ENCODE measurements at regions not wholly inside any gene's neighbourhood (a gene's known extent, or its start where the extent isn't known, plus 50 kb on each side); places are given as distances from the start of the nearest gene placed in this dataset.

- Mint-ChIP-seq H3K27ac (ENCODE audit: unreplicated experiment) (no peak overlapping the region), H3K9me3 (ENCODE audit: unreplicated experiment) (no peaks in the 10 kb centered on the region), H3K27me3 (ENCODE audit: unreplicated experiment) (no peaks in the 10 kb centered on the region), H3K36me3 (ENCODE audit: unreplicated experiment) (no peaks in the 10 kb centered on the region), H3K4me1 (ENCODE audit: low read depth, unreplicated experiment) (no peaks in the 10 kb centered on the region), H3K4me3 (ENCODE audit: unreplicated experiment) (no peak overlapping the region)
- no peak for TF ChIP-seq CTCF (IDR thresholded peaks at IDR 0.05; ENCODE audit: partially characterized antibody, unreplicated experiment)
- no peak for DNase-seq
These were observed 127.7 kb upstream of the CAND1 start for GRCh38 chr12:67141296-67142018.

GRCh38 chr12:67145692-67146091 lies 123.5 kb upstream of the CAND1 start:
- no peak for TF ChIP-seq CTCF (IDR thresholded peaks at IDR 0.05; ENCODE audit: partially characterized antibody, unreplicated experiment)
- Mint-ChIP-seq H3K4me1 (ENCODE audit: low read depth, unreplicated experiment) (no peaks in the 10 kb centered on the region), H3K27me3 (ENCODE audit: unreplicated experiment) (peaks cover 1% of the 10 kb centered on the region), H3K4me3 (ENCODE audit: unreplicated experiment) (no peak overlapping the region), H3K9me3 (ENCODE audit: unreplicated experiment) (no peaks in the 10 kb centered on the region), H3K36me3 (ENCODE audit: unreplicated experiment) (no peaks in the 10 kb centered on the region), H3K27ac (ENCODE audit: unreplicated experiment) (no peak overlapping the region)
- DNase-seq: no peak

GRCh38 chr12:67147030-67147429 lies 122.1 kb upstream of the CAND1 start:
- H3K27me3 Mint-ChIP-seq (ENCODE audit: unreplicated experiment): peaks cover 1% of the 10 kb centered on the region
- H3K36me3 Mint-ChIP-seq (ENCODE audit: unreplicated experiment): no peaks in the 10 kb centered on the region
- H3K27ac Mint-ChIP-seq (ENCODE audit: unreplicated experiment): no peak overlapping the region
- H3K9me3 Mint-ChIP-seq (ENCODE audit: unreplicated experiment): no peaks in the 10 kb centered on the region
- DNase-seq: no peak
- no peak for TF ChIP-seq CTCF (IDR thresholded peaks at IDR 0.05; ENCODE audit: partially characterized antibody, unreplicated experiment)
- H3K4me3 Mint-ChIP-seq (ENCODE audit: unreplicated experiment): no peak overlapping the region
- no peaks in the 10 kb centered on the region for H3K4me1 Mint-ChIP-seq (ENCODE audit: low read depth, unreplicated experiment)

GRCh38 chr12:67147447-67147846 lies 121.7 kb upstream of the CAND1 start:
- peaks cover 1% of the 10 kb centered on the region for H3K27me3 Mint-ChIP-seq (ENCODE audit: unreplicated experiment)
- TF ChIP-seq CTCF (IDR thresholded peaks at IDR 0.05; ENCODE audit: partially characterized antibody, unreplicated experiment): no peak
- no peaks in the 10 kb centered on the region for H3K36me3 Mint-ChIP-seq (ENCODE audit: unreplicated experiment)
- H3K4me3 Mint-ChIP-seq (ENCODE audit: unreplicated experiment): no peak overlapping the region
- H3K27ac Mint-ChIP-seq (ENCODE audit: unreplicated experiment): no peak overlapping the region
- H3K4me1 Mint-ChIP-seq (ENCODE audit: low read depth, unreplicated experiment): no peaks in the 10 kb centered on the region
- no peak for DNase-seq
- H3K9me3 Mint-ChIP-seq (ENCODE audit: unreplicated experiment): no peaks in the 10 kb centered on the region

GRCh38 chr12:67148265-67148664 lies 120.9 kb upstream of the CAND1 start:
- H3K27ac Mint-ChIP-seq (ENCODE audit: unreplicated experiment): no peak overlapping the region
- H3K4me3 Mint-ChIP-seq (ENCODE audit: unreplicated experiment): no peak overlapping the region
- H3K4me1 Mint-ChIP-seq (ENCODE audit: low read depth, unreplicated experiment): no peaks in the 10 kb centered on the region
- H3K9me3 Mint-ChIP-seq (ENCODE audit: unreplicated experiment): no peaks in the 10 kb centered on the region
- DNase-seq: no peak
- H3K27me3 Mint-ChIP-seq (ENCODE audit: unreplicated experiment): peaks cover 1% of the 10 kb centered on the region
- no peaks in the 10 kb centered on the region for H3K36me3 Mint-ChIP-seq (ENCODE audit: unreplicated experiment)
- TF ChIP-seq CTCF (IDR thresholded peaks at IDR 0.05; ENCODE audit: partially characterized antibody, unreplicated experiment): no peak
